IMR-90 (cell line): ENCODE measurements at regions not wholly inside any gene's neighbourhood (a gene's known extent, or its start where the extent isn't known, plus 50 kb on each side); places are given as distances from the start of the nearest gene placed in this dataset.

Experiments
- ATAC-seq: fragments of 200-7000 bp; cut with Tn5 transposase; 2 replicates; pipeline ENCODE4 v1.9.1; 2020; ENCODE audit warnings: low read depth, mild to moderate bottlenecking, moderate library complexity
- BruUV-seq: library from RNA; stranded (reverse); fragments of 400-500 nt; replicated peaks from 2 replicates; lab custom pipeline; 2021; lab: Mats Ljungman, UMichigan
- CTCF ChIA-PET: fragments of 300-600 bp; formaldehyde crosslinking; extraction: SDS; loops from one replicate; lab custom pipeline; 2021; ENCODE audit warnings: antibody characterized with exemption; lab: Yijun Ruan, JAX
- POLR2A ChIA-PET: fragments of 300-600 bp; sonication (Branson Sonifier 250); formaldehyde crosslinking; loops from one replicate; lab custom pipeline; 2022; ENCODE audit warnings: antibody characterized with exemption; ENCODE audit not compliant: unreplicated experiment; lab: Charles Lee
- DNase-seq: peaks from one replicate; pipeline ENCODE4 v3.0.0; 2013
- H2AFZ ChIP-seq: replicated peaks from 2 replicates; pipeline ENCODE3; 2013; ENCODE audit warnings: low read length, mild to moderate bottlenecking; ENCODE audit not compliant: poor library complexity
- H2AK5ac ChIP-seq: 2 replicates; pipeline ENCODE4 v1.6.1; 2013; ENCODE audit warnings: low read depth, low read length, inconsistent platforms
- H2AK9ac ChIP-seq: replicated peaks from 2 replicates; pipeline ENCODE3; 2013; ENCODE audit warnings: mild to moderate bottlenecking, low read depth, low read length, moderate library complexity; ENCODE audit not compliant: poor library complexity
- H2BK120ac ChIP-seq: 2 replicates; pipeline ENCODE4 v1.6.1; 2013; ENCODE audit warnings: low read depth, low read length, inconsistent platforms
- H2BK15ac ChIP-seq: 3 replicates; pipeline ENCODE4 v1.6.1; 2013; ENCODE audit warnings: low read depth, low read length, inconsistent platforms
- H2BK20ac ChIP-seq: 2 replicates; pipeline ENCODE4 v1.6.1; 2013; ENCODE audit warnings: low read depth, mild to moderate bottlenecking, inconsistent platforms, low read length, moderate library complexity
- H2BK5ac ChIP-seq: 2 replicates; pipeline ENCODE4 v1.6.1; 2013; ENCODE audit warnings: mild to moderate bottlenecking, low read depth, low read length, inconsistent platforms; ENCODE audit not compliant: poor library complexity, severe bottlenecking
- H3K14ac ChIP-seq: replicated peaks from 2 replicates; pipeline ENCODE4 v1.6.1; 2013; ENCODE audit warnings: low read depth, low read length, inconsistent platforms
- H3K18ac ChIP-seq: 2 replicates; pipeline ENCODE4 v1.6.1; 2013; ENCODE audit warnings: low read depth, low read length, control low read depth
- H3K23ac ChIP-seq: 2 replicates; pipeline ENCODE4 v1.6.1; 2013; ENCODE audit warnings: low read depth, low read length, inconsistent platforms
- H3K27ac ChIP-seq: 2 replicates; pipeline ENCODE4 v1.5.1; 2013; ENCODE audit warnings: mild to moderate bottlenecking, control low read depth, low read length; ENCODE audit not compliant: insufficient read depth
- H3K27me3 ChIP-seq: 2 replicates; pipeline ENCODE4 v1.6.1; 2013; ENCODE audit warnings: low read length; ENCODE audit not compliant: control insufficient read depth, insufficient read depth
- H3K36me3 ChIP-seq: 2 replicates; pipeline ENCODE4 v1.6.1; 2013; ENCODE audit warnings: low read length, mixed read lengths; ENCODE audit not compliant: control insufficient read depth, insufficient read depth
- H3K4ac ChIP-seq: 2 replicates; pipeline ENCODE4 v1.6.1; 2013; ENCODE audit warnings: low read depth, low read length, inconsistent platforms
- H3K4me1 ChIP-seq: 2 replicates; pipeline ENCODE4 v1.6.1; 2013; ENCODE audit warnings: low read length, mixed read lengths; ENCODE audit not compliant: control insufficient read depth, insufficient read depth
- H3K4me2 ChIP-seq: 2 replicates; pipeline ENCODE4 v1.6.1; 2013; ENCODE audit warnings: low read depth, mild to moderate bottlenecking, control low read depth, low read length, moderate library complexity
- H3K4me3 ChIP-seq: 2 replicates; pipeline ENCODE4 v1.5.1; 2013; ENCODE audit warnings: low read depth, mild to moderate bottlenecking, control low read depth, low read length, moderate library complexity; ENCODE audit not compliant: insufficient read depth
- H3K56ac ChIP-seq: 2 replicates; pipeline ENCODE4 v1.6.1; 2013; ENCODE audit warnings: low read length, inconsistent platforms; ENCODE audit not compliant: insufficient read depth; ENCODE audit errors: extremely low read depth
- H3K79me1 ChIP-seq, 2 experiments: 2 replicates each; pipeline ENCODE4 v1.6.1; 2013; ENCODE audit warnings: low read length in 2 of 2, inconsistent platforms in 1 of 2, low read depth in 1 of 2
- H3K9ac ChIP-seq: 2 replicates; pipeline ENCODE4 v1.6.1; 2013; ENCODE audit warnings: low read depth, low read length, control low read depth
- H3K9me1 ChIP-seq: 2 replicates; pipeline ENCODE4 v1.6.1; 2013; ENCODE audit warnings: low read length, inconsistent platforms; ENCODE audit not compliant: insufficient read depth
- H3K9me3 ChIP-seq: 2 replicates; pipeline ENCODE4 v1.6.1; 2013; ENCODE audit warnings: low read length; ENCODE audit not compliant: control insufficient read depth, insufficient read depth
- H4K20me1 ChIP-seq: 2 replicates; pipeline ENCODE4 v1.6.1; 2013; ENCODE audit warnings: low read length, inconsistent platforms; ENCODE audit not compliant: insufficient read depth
- H4K5ac ChIP-seq: 2 replicates; pipeline ENCODE4 v1.6.1; 2013; ENCODE audit warnings: mild to moderate bottlenecking, low read depth, low read length, control low read depth
- H4K8ac ChIP-seq, 2 experiments: 2 replicates each; pipeline ENCODE4 v1.6.1; 2013; ENCODE audit warnings: low read depth in 2 of 2, low read length in 2 of 2, control low read depth in 1 of 2, inconsistent platforms in 1 of 2
- H4K91ac ChIP-seq: 2 replicates; pipeline ENCODE4 v1.6.1; 2013; ENCODE audit warnings: low read depth, low read length, inconsistent platforms; ENCODE audit not compliant: insufficient read depth
- CEBPB ChIP-seq: IDR thresholded peaks from 2 replicates; pipeline ENCODE4 v1.6.1; 2012; ENCODE audit warnings: low read depth, low read length, improper control_type of control experiment
- CHD1 ChIP-seq: IDR thresholded peaks from 2 replicates; pipeline ENCODE4 v1.6.1; 2012; ENCODE audit warnings: low read depth, low read length, improper control_type of control experiment
- FOS ChIP-seq: fragments of 150-350 bp; IDR thresholded peaks from 2 replicates; pipeline ENCODE4 v1.6.1; 2016; ENCODE audit warnings: low read depth, low read length
- MAZ ChIP-seq: IDR thresholded peaks from 2 replicates; pipeline ENCODE4 v1.6.1; 2012; ENCODE audit warnings: low read depth, mild to moderate bottlenecking, low read length, improper control_type of control experiment, moderate library complexity, borderline replicate concordance
- POLR2A ChIP-seq: IDR thresholded peaks from 2 replicates; pipeline ENCODE4 v1.6.1; 2012; ENCODE audit warnings: mild to moderate bottlenecking, low read depth, low read length
- SMC3 ChIP-seq: fragments of 150-350 bp; IDR thresholded peaks from 2 replicates; pipeline ENCODE4 v1.6.1; 2016; ENCODE audit warnings: low read depth, mild to moderate bottlenecking, antibody characterized with exemption, low read length, moderate library complexity
- WGBS, 2 experiments: methylation state at CpG; one replicate each; pipeline versions ENCODE4 v1.1.5 to v1.1.7; 2013; ENCODE audit warnings: missing lambda C conversion rate in 2 of 2; ENCODE audit not compliant: insufficient read length in 1 of 2; ENCODE audit errors: extremely low coverage in 2 of 2; 5-methylcytosine and 5-hydroxymethylcytosine counted together
- dilution Hi-C: fragments of 300-500 bp; cut with HindIII; formaldehyde crosslinking; loops from one replicate; pipeline ENCODE4 v1.14.3; 2018; ENCODE audit warnings: low sequenced_read_pairs; ENCODE audit not compliant: unreplicated experiment
- in situ Hi-C: fragments of 300-500 bp; cut with MboI; formaldehyde crosslinking; loops from 3 replicates; pipeline ENCODE4 v1.14.3; 2019; ENCODE audit warnings: low sequenced_read_pairs, inconsistent platforms, mixed read lengths
- intact Hi-C: fragments of 100-400 bp; cut with micrococcal nuclease; formaldehyde crosslinking; loops from 2 replicates; pipeline ENCODE4 v1.10.0; 2022
- TF ChIP-seq, protein P1 (sequence below): conservative IDR thresholded peaks from 2 replicates; pipeline ENCODE4 v1.5.1; 2012; ENCODE audit warnings: mild to moderate bottlenecking, low read depth, low read length, improper control_type of control experiment
- TF ChIP-seq, protein P2 (sequence below): fragments of 150-350 bp; IDR thresholded peaks from 2 replicates; pipeline ENCODE4 v1.6.1; 2017; ENCODE audit warnings: mild to moderate bottlenecking, antibody characterized with exemption, low read length, low read depth

GRCh38 chr1:14363707-14364413, 234.6 kb upstream of the KAZN start:
- Histone ChIP-seq H3K23ac (no peak overlapping the region), H2AFZ (no peak overlapping the region), H3K27me3 (no peaks in the 10 kb centered on the region), H2AK5ac (no peak overlapping the region), H3K4me1 (no peaks in the 10 kb centered on the region; the same call in 1 of the 2 replicates), H2AK9ac (no peak overlapping the region), H3K79me1 (no peaks in the 10 kb centered on the region), H3K27ac (no peak overlapping the region), H3K14ac (no peak overlapping the region), H2BK15ac (no peak overlapping the region), H2BK20ac (no peak overlapping the region), H3K4me2 (no peak overlapping the region), H4K91ac (no peak overlapping the region), H3K9me3 (0 out of 2 replicates have a peak, but pooled peaks cover 4% of the 10 kb centered on the region), H3K9me1 (no peaks in the 10 kb centered on the region), H3K18ac (no peak overlapping the region), H3K56ac (no peak overlapping the region), H3K36me3 (no peaks in the 10 kb centered on the region), H4K8ac (no peak overlapping the region), H4K5ac (no peak overlapping the region), H2BK120ac (no peak overlapping the region), H3K4ac (no peak overlapping the region), H3K4me3 (no peak overlapping the region), H3K9ac (no peak overlapping the region), H2BK5ac (no peak overlapping the region), H4K20me1 (no peaks in the 10 kb centered on the region)
- ChIA-PET POLR2A (no interaction called here), CTCF (no interaction called here)
- no CpG with 5 or more reads among the region's 11 CpGs for WGBS, 2 experiments
- in situ Hi-C loops (no loop called here), intact Hi-C loops (no loop called here), dilution Hi-C loops (no loop called here)
- no TSS peak for BruUV-seq
- no peak for DNase-seq
- ATAC-seq: no peak
- TF ChIP-seq POLR2A (no peak), SMC3 (no peak), MAZ (no peak), CHD1 (no peak), CEBPB (no peak), FOS (no peak)
- TF ChIP-seq, protein P1, sequence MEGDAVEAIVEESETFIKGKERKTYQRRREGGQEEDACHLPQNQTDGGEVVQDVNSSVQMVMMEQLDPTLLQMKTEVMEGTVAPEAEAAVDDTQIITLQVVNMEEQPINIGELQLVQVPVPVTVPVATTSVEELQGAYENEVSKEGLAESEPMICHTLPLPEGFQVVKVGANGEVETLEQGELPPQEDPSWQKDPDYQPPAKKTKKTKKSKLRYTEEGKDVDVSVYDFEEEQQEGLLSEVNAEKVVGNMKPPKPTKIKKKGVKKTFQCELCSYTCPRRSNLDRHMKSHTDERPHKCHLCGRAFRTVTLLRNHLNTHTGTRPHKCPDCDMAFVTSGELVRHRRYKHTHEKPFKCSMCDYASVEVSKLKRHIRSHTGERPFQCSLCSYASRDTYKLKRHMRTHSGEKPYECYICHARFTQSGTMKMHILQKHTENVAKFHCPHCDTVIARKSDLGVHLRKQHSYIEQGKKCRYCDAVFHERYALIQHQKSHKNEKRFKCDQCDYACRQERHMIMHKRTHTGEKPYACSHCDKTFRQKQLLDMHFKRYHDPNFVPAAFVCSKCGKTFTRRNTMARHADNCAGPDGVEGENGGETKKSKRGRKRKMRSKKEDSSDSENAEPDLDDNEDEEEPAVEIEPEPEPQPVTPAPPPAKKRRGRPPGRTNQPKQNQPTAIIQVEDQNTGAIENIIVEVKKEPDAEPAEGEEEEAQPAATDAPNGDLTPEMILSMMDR: no peak
- TF ChIP-seq, protein P2, sequence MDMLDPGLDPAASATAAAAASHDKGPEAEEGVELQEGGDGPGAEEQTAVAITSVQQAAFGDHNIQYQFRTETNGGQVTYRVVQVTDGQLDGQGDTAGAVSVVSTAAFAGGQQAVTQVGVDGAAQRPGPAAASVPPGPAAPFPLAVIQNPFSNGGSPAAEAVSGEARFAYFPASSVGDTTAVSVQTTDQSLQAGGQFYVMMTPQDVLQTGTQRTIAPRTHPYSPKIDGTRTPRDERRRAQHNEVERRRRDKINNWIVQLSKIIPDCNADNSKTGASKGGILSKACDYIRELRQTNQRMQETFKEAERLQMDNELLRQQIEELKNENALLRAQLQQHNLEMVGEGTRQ: no peak
